WERI-Rb-1 (cell line): ENCODE measurements at regions not wholly inside any gene's neighbourhood (a gene's known extent, or its start where the extent isn't known, plus 50 kb on each side); places are given as distances from the start of the nearest gene placed in this dataset.

Experiments
- DNase-seq: peaks from one replicate; pipeline ENCODE4 v3.0.0-alpha.2; 2020
- H3K27ac ChIP-seq: fragments of 250-450 bp; sonication (Bioruptor Pico); 2 replicates; pipeline ENCODE4 v1.5.1; 2020; ENCODE audit warnings: mild to moderate bottlenecking, moderate library complexity
- H3K27me3 ChIP-seq: fragments of 250-450 bp; sonication (Bioruptor Pico); 2 replicates; pipeline ENCODE4 v1.5.1; 2021; ENCODE audit warnings: mild to moderate bottlenecking, low read depth, moderate library complexity; ENCODE audit not compliant: insufficient read depth, severe bottlenecking
- H3K36me3 ChIP-seq: fragments of 250-450 bp; sonication (Bioruptor Pico); 2 replicates; pipeline ENCODE4 v1.5.1; 2020; ENCODE audit warnings: mild to moderate bottlenecking, moderate library complexity
- H3K4me3 ChIP-seq: 2 replicates; pipeline ENCODE4 v1.5.1; 2011; ENCODE audit warnings: low read depth, mild to moderate bottlenecking, control low read depth, low read length
- H3K9me3 ChIP-seq: fragments of 250-450 bp; sonication (Bioruptor Pico); 2 replicates; pipeline ENCODE4 v1.5.1; 2021; ENCODE audit warnings: mild to moderate bottlenecking, moderate library complexity; ENCODE audit not compliant: severe bottlenecking
- CTCF ChIP-seq: IDR thresholded peaks from 2 replicates; pipeline ENCODE4 v1.5.1; 2011; ENCODE audit warnings: low read depth, mild to moderate bottlenecking, control low read depth, inconsistent platforms, low read length

- no peaks in the 10 kb centered on the region for H3K36me3 ChIP-seq
- no peak for TF ChIP-seq CTCF
- peaks cover 12% of the 10 kb centered on the region for H3K9me3 ChIP-seq
- H3K27ac ChIP-seq, result no peak overlapping the region
- H3K4me3 ChIP-seq, result no peak overlapping the region
- H3K27me3 ChIP-seq, result no peaks in the 10 kb centered on the region
- no peak for DNase-seq
Observed at GRCh38 chr4:24734511-24734910, 60.9 kb upstream of the SOD3 start.

GRCh38 chr4:24736066-24736465 is 59.3 kb upstream of the SOD3 start:
- no peak overlapping the region for H3K4me3 ChIP-seq
- H3K27me3 ChIP-seq, result no peaks in the 10 kb centered on the region
- peak; percentile 91 for TF ChIP-seq CTCF
- H3K27ac ChIP-seq, result no peak overlapping the region
- H3K9me3 ChIP-seq, result peaks cover 12% of the 10 kb centered on the region
- no peaks in the 10 kb centered on the region for H3K36me3 ChIP-seq
- DNase-seq, result peak; percentile 59

GRCh38 chr4:24741910-24742309 is 53.5 kb upstream of the SOD3 start:
- no peak for TF ChIP-seq CTCF
- Histone ChIP-seq H3K27me3 (no peaks in the 10 kb centered on the region), H3K36me3 (no peaks in the 10 kb centered on the region), H3K27ac (no peak overlapping the region), H3K9me3 (peaks cover 12% of the 10 kb centered on the region), H3K4me3 (no peak overlapping the region)
- DNase-seq, result no peak

- TF ChIP-seq CTCF, result no peak
- H3K36me3 ChIP-seq, result no peaks in the 10 kb centered on the region
- no peaks in the 10 kb centered on the region for H3K27me3 ChIP-seq
- no peak overlapping the region for H3K4me3 ChIP-seq
- no peak for DNase-seq
- H3K27ac ChIP-seq, result no peak overlapping the region
- peaks cover 8% of the 10 kb centered on the region for H3K9me3 ChIP-seq
Observed at GRCh38 chr4:24742335-24742734, 53.0 kb upstream of the SOD3 start.

- H3K27ac ChIP-seq, result no peak overlapping the region
- no peaks in the 10 kb centered on the region for H3K27me3 ChIP-seq
- no peak overlapping the region for H3K4me3 ChIP-seq
- H3K36me3 ChIP-seq, result no peaks in the 10 kb centered on the region
- H3K9me3 ChIP-seq, result peaks cover 3% of the 10 kb centered on the region
- DNase-seq, result no peak
- no peak for TF ChIP-seq CTCF
Observed at GRCh38 chr4:24742773-24743172, 52.6 kb upstream of the SOD3 start.

GRCh38 chr4:24743206-24743605 is 52.2 kb upstream of the SOD3 start:
- TF ChIP-seq CTCF, result no peak
- no peaks in the 10 kb centered on the region for H3K36me3 ChIP-seq
- H3K27ac ChIP-seq, result no peak overlapping the region
- H3K27me3 ChIP-seq, result no peaks in the 10 kb centered on the region
- no peak overlapping the region for H3K4me3 ChIP-seq
- no peaks in the 10 kb centered on the region for H3K9me3 ChIP-seq
- no peak for DNase-seq
